ENCODE measurements at regions not wholly inside any gene's neighbourhood (a gene's known extent, or its start where the extent isn't known, plus 50 kb on each side); places are given as distances from the start of the nearest gene placed in this dataset.

DNA sequence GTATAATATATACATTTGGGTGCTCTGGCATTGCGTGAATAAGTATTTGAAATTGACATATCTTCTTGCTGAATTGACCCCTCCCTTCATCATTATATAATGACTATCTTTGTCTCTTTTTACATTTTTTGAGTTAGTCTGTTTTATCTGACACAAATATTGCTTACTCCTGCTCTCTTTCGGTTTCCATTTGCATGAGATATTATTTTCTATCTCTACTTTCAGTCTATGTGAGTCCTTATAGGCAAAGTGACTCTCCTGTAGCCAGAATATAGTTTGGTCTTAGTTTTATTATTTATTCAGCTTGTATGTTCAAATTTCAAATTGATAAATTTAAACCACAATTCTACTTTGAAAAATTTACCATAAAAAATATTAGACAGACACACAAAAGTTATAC, 491.0 kb downstream of the NAV3 start:
- no peak for TF ChIP-seq WT1 (tag by site-specific recombination; IDR thresholded peaks at IDR 0.05)
- TF ChIP-seq, protein P1, sequence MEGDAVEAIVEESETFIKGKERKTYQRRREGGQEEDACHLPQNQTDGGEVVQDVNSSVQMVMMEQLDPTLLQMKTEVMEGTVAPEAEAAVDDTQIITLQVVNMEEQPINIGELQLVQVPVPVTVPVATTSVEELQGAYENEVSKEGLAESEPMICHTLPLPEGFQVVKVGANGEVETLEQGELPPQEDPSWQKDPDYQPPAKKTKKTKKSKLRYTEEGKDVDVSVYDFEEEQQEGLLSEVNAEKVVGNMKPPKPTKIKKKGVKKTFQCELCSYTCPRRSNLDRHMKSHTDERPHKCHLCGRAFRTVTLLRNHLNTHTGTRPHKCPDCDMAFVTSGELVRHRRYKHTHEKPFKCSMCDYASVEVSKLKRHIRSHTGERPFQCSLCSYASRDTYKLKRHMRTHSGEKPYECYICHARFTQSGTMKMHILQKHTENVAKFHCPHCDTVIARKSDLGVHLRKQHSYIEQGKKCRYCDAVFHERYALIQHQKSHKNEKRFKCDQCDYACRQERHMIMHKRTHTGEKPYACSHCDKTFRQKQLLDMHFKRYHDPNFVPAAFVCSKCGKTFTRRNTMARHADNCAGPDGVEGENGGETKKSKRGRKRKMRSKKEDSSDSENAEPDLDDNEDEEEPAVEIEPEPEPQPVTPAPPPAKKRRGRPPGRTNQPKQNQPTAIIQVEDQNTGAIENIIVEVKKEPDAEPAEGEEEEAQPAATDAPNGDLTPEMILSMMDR (tag by site-specific recombination; IDR thresholded peaks at IDR 0.05) = no peak
- no peak for TF ChIP-seq SCRT1 (tag by site-specific recombination; IDR thresholded peaks at IDR 0.05; ENCODE audit: borderline replicate concordance)
- no peak for TF ChIP-seq KLF1 (tag by site-specific recombination; IDR thresholded peaks at IDR 0.05)

All from HEK293 (cell line).